GM23338 (cell line): ENCODE measurements at regions not wholly inside any gene's neighbourhood (a gene's known extent, or its start where the extent isn't known, plus 50 kb on each side); places are given as distances from the start of the nearest gene placed in this dataset.

Experiments used
- ATAC-seq: fragments of 200-7000 bp; cut with Tn5 transposase; 3 replicates; pipeline ENCODE4 v1.9.1; 2020
- DNase-seq: peaks from one replicate; pipeline ENCODE4 v3.0.0-alpha.2; 2015; ENCODE audit warnings: low spot score
- H2AFZ ChIP-seq: fragments of 200-600 bp; sonication (generic); 2 replicates; pipeline ENCODE4 v1.8.0; 2016; ENCODE audit warnings: antibody characterized with exemption, mild to moderate bottlenecking, moderate library complexity
- H3F3A ChIP-seq: fragments of 200-600 bp; sonication (generic); replicated peaks from 2 replicates; pipeline ENCODE4 v1.8.0; 2017; ENCODE audit warnings: antibody characterized with exemption, mixed run types, low read depth
- H3K27ac ChIP-seq: fragments of 200-600 bp; sonication (generic); 2 replicates; pipeline ENCODE4 v1.6.1; 2016; ENCODE audit warnings: low read depth
- H3K27me3 ChIP-seq: fragments of 200-600 bp; sonication (generic); 2 replicates; pipeline ENCODE4 v1.8.0; 2016; ENCODE audit warnings: mild to moderate bottlenecking, mixed run types, moderate library complexity; ENCODE audit not compliant: insufficient read depth
- H3K36me3 ChIP-seq: fragments of 200-600 bp; sonication (generic); 2 replicates; pipeline ENCODE4 v1.8.0; 2016; ENCODE audit warnings: mild to moderate bottlenecking; ENCODE audit not compliant: insufficient read depth
- H3K4me1 ChIP-seq: fragments of 200-600 bp; sonication (generic); 2 replicates; pipeline ENCODE4 v1.8.0; 2016; ENCODE audit warnings: mild to moderate bottlenecking, moderate library complexity; ENCODE audit not compliant: insufficient read depth
- H3K4me2 ChIP-seq: fragments of 200-600 bp; sonication (generic); 2 replicates; pipeline ENCODE4 v1.7.1; 2017; ENCODE audit warnings: mixed run types
- H3K4me3 ChIP-seq: fragments of 200-600 bp; sonication (generic); 2 replicates; pipeline ENCODE4 v1.6.1; 2016; ENCODE audit warnings: mixed run types
- H3K79me2 ChIP-seq: fragments of 200-600 bp; sonication (generic); replicated peaks from 2 replicates; pipeline ENCODE4 v1.8.0; 2017; ENCODE audit warnings: mild to moderate bottlenecking; ENCODE audit not compliant: insufficient read depth
- H3K9me2 ChIP-seq: fragments of 200-600 bp; sonication (generic); 2 replicates; pipeline ENCODE4 v1.8.0; 2017; ENCODE audit not compliant: insufficient read depth
- H4K20me1 ChIP-seq: fragments of 200-600 bp; sonication (generic); replicated peaks from 2 replicates; pipeline ENCODE4 v1.8.0; 2017; ENCODE audit warnings: mild to moderate bottlenecking; ENCODE audit not compliant: insufficient read depth
- H3K27ac Mint-ChIP-seq: 2 replicates; pipeline ENCODE4 v1.8.0; 2020; ENCODE audit warnings: inconsistent platforms, mild to moderate bottlenecking, moderate library complexity, mixed read lengths
- H3K27me3 Mint-ChIP-seq: 3 replicates; pipeline ENCODE4 v1.8.0; 2022; ENCODE audit warnings: low read depth, mild to moderate bottlenecking, moderate library complexity, mixed read lengths, inconsistent platforms; ENCODE audit not compliant: insufficient read depth, poor library complexity
- H3K36me3 Mint-ChIP-seq: 3 replicates; pipeline ENCODE4 v1.8.0; 2021; ENCODE audit warnings: low read depth, mild to moderate bottlenecking, inconsistent platforms, moderate library complexity, mixed read lengths
- H3K4me1 Mint-ChIP-seq: 3 replicates; pipeline ENCODE4 v1.8.0; 2020; ENCODE audit warnings: mild to moderate bottlenecking, inconsistent platforms, mixed read lengths
- H3K4me3 Mint-ChIP-seq: 3 replicates; pipeline ENCODE4 v1.8.0; 2021; ENCODE audit warnings: moderate library complexity, mild to moderate bottlenecking, inconsistent platforms, mixed read lengths
- H3K9me3 Mint-ChIP-seq: 3 replicates; pipeline ENCODE4 v1.8.0; 2020; ENCODE audit warnings: moderate library complexity, mild to moderate bottlenecking, inconsistent platforms, mixed read lengths
- CTCF ChIP-seq, 2 experiments: fragments of 200-600 bp in 1 of 2; sonication (generic) in 1 of 2; conservative IDR thresholded peaks; 2 replicates each; pipeline versions ENCODE4 v1.5.1 to v1.6.1; 2016 to 2017; ENCODE audit warnings: antibody characterized with exemption in 2 of 2, low read depth in 2 of 2, mild to moderate bottlenecking in 2 of 2, moderate library complexity in 1 of 2
- EZH2 ChIP-seq: fragments of 200-600 bp; sonication (generic); IDR thresholded peaks from one replicate; pipeline ENCODE4 v1.8.0; 2017; ENCODE audit warnings: antibody characterized with exemption, mild to moderate bottlenecking, low read depth; ENCODE audit not compliant: unreplicated experiment
- NANOG ChIP-seq: IDR thresholded peaks from 2 replicates; pipeline ENCODE4 v1.6.1; 2016; ENCODE audit warnings: antibody characterized with exemption, borderline replicate concordance
- POLR2AphosphoS5 ChIP-seq: IDR thresholded peaks from 2 replicates; pipeline ENCODE4 v1.6.1; 2016; ENCODE audit warnings: antibody characterized with exemption, low read depth
- STAT1 ChIP-seq: IDR thresholded peaks from one replicate; pipeline ENCODE4 v1.6.1; 2016; ENCODE audit warnings: antibody characterized with exemption; ENCODE audit not compliant: unreplicated experiment
- ZNF114 ChIP-seq: fragments of 250-450 bp; sonication (Bioruptor Pico); IDR thresholded peaks from 2 replicates; pipeline ENCODE4 v1.5.0; 2020; ENCODE audit warnings: mild to moderate bottlenecking, moderate library complexity
- ZNF331 ChIP-seq: fragments of 250-450 bp; sonication (Bioruptor Pico); IDR thresholded peaks from 2 replicates; pipeline ENCODE4 v1.5.0; 2020; ENCODE audit warnings: low read depth, mild to moderate bottlenecking, moderate library complexity
- ZNF462 ChIP-seq: fragments of 250-450 bp; sonication (Bioruptor Pico); IDR thresholded peaks from 2 replicates; pipeline ENCODE4 v1.5.0; 2020; ENCODE audit warnings: mild to moderate bottlenecking, moderate library complexity

- TF ChIP-seq ZNF462 (CRISPR knock-in tag) (no peak), ZNF331 (CRISPR knock-in tag) (no peak), EZH2 (no peak), POLR2AphosphoS5 (no peak), STAT1 (no peak), CTCF (conservative IDR thresholded peaks at IDR 0.05; ENCODE audit: low read depth in 2 of 2) (no peak)
These were observed 88.3 kb downstream of the VCX3A start (continued) for GRCh38 chrX:6446582-6446981.

GRCh38 chrX:6440648-6441047 is 94.3 kb downstream of the VCX3A start:
- no peaks in the 10 kb centered on the region for H3K9me2 ChIP-seq
- Mint-ChIP-seq H3K4me3 (no peak overlapping the region), H3K27me3 (no peaks in the 10 kb centered on the region), H3K36me3 (no peaks in the 10 kb centered on the region), H3K27ac (no peak overlapping the region), H3K9me3 (no peaks in the 10 kb centered on the region; the same call in 2 of the 3 replicates), H3K4me1 (peaks cover 2% of the 10 kb centered on the region; the same call in 1 of the 3 replicates)
- no peaks in the 10 kb centered on the region for H3F3A ChIP-seq
- H3K36me3 ChIP-seq: no peaks in the 10 kb centered on the region
- H3K4me3 ChIP-seq: no peak overlapping the region
- H3K4me2 ChIP-seq: no peak overlapping the region
- no peak for DNase-seq
- H3K27me3 ChIP-seq: no peaks in the 10 kb centered on the region
- H4K20me1 ChIP-seq: no peaks in the 10 kb centered on the region
- no peak for ATAC-seq
- H2AFZ ChIP-seq: no peak overlapping the region
- no peak overlapping the region for H3K27ac ChIP-seq
- H3K4me1 ChIP-seq: no peaks in the 10 kb centered on the region
- no peaks in the 10 kb centered on the region for H3K79me2 ChIP-seq
- TF ChIP-seq ZNF114 (CRISPR knock-in tag): no peak
- TF ChIP-seq NANOG: no peak
- TF ChIP-seq ZNF462 (CRISPR knock-in tag): no peak
